Stimulated activated naive CD4-positive, alpha-beta T cell (primary cell): ENCODE measurements at regions not wholly inside any gene's neighbourhood (a gene's known extent, or its start where the extent isn't known, plus 50 kb on each side); places are given as distances from the start of the nearest gene placed in this dataset.

ENCODE experiments used
- DNase-seq, 6 experiments: peaks; one replicate each; lab custom pipeline; 2025; lab: John Stamatoyannopoulos, UW

GRCh38 chr4:62896721-62897120 lies 1512.5 kb downstream of the TECRL start:
- no peak for DNase-seq

- DNase-seq = no peak
These were observed 1527.3 kb downstream of the TECRL start for GRCh38 chr4:62881901-62882300.

- no peak for DNase-seq
These were observed 1528.0 kb downstream of the TECRL start for GRCh38 chr4:62881210-62881609.

- no peak for DNase-seq
These were observed 1536.4 kb downstream of the TECRL start for GRCh38 chr4:62872856-62873255.

GRCh38 chr4:62871078-62871477 lies 1538.2 kb downstream of the TECRL start:
- no peak for DNase-seq

- DNase-seq = no peak
These were observed 1538.8 kb downstream of the TECRL start for GRCh38 chr4:62870451-62870850.

GRCh38 chr4:62865261-62865660 lies 1544.0 kb downstream of the TECRL start:
- no peak for DNase-seq

GRCh38 chr4:62849696-62850095 lies 1559.6 kb downstream of the TECRL start:
- DNase-seq = no peak

GRCh38 chr4:62835631-62836030 lies 1573.6 kb downstream of the TECRL start:
- no peak for DNase-seq

GRCh38 chr4:62822306-62822705 lies 1586.9 kb downstream of the TECRL start:
- DNase-seq = no peak

GRCh38 chr4:62816566-62816965 lies 1592.7 kb downstream of the TECRL start:
- DNase-seq = no peak

- no peak for DNase-seq
These were observed 1594.7 kb downstream of the TECRL start for GRCh38 chr4:62814510-62815047.

GRCh38 chr4:62806816-62807215 lies 1602.4 kb downstream of the TECRL start:
- DNase-seq = no peak

- DNase-seq = no peak
These were observed 1603.9 kb downstream of the ADGRL3 start for GRCh38 chr4:62804075-62804474.

GRCh38 chr4:62797221-62797620 lies 1597.1 kb downstream of the ADGRL3 start:
- no peak for DNase-seq

GRCh38 chr4:62791386-62791785 lies 1591.3 kb downstream of the ADGRL3 start:
- no peak for DNase-seq

GRCh38 chr4:62771983-62772557 lies 1571.9 kb downstream of the ADGRL3 start:
- no peak for DNase-seq

GRCh38 chr4:62740296-62740695 lies 1540.2 kb downstream of the ADGRL3 start:
- no peak for DNase-seq

GRCh38 chr4:62717154-62717553 lies 1517.0 kb downstream of the ADGRL3 start:
- no peak for DNase-seq

- no peak for DNase-seq
These were observed 1511.4 kb downstream of the ADGRL3 start for GRCh38 chr4:62711575-62711974.

GRCh38 chr4:62709618-62710252 lies 1509.6 kb downstream of the ADGRL3 start:
- DNase-seq = no peak

GRCh38 chr4:62706423-62706822 lies 1506.3 kb downstream of the ADGRL3 start:
- DNase-seq = no peak

GRCh38 chr4:62683799-62684566 lies 1483.9 kb downstream of the ADGRL3 start:
- no peak for DNase-seq
